Hematopoietic multipotent progenitor cell treated with erythropoietin and hydrocortisone succinate and interleukin-3 and kit ligand, for 17 days (in vitro differentiated cells): ENCODE measurements at regions not wholly inside any gene's neighbourhood (a gene's known extent, or its start where the extent isn't known, plus 50 kb on each side); places are given as distances from the start of the nearest gene placed in this dataset.

ENCODE experiments used
- DNase-seq: peaks from one replicate; pipeline ENCODE4 v3.0.0-alpha.2; 2015; ENCODE audit warnings: low spot score

GRCh38 chr2:129771418-129772189 lies 207.9 kb upstream of the RAB6C start:
- DNase-seq = no peak

GRCh38 chr2:129772190-129772579 lies 207.3 kb upstream of the RAB6C start:
- DNase-seq = no peak

GRCh38 chr2:129775952-129776653 lies 203.4 kb upstream of the RAB6C start:
- no peak for DNase-seq

- no peak for DNase-seq
These were observed 202.3 kb upstream of the RAB6C start for GRCh38 chr2:129777146-129777545.

GRCh38 chr2:129777762-129778583 lies 201.5 kb upstream of the RAB6C start:
- no peak for DNase-seq

GRCh38 chr2:129778584-129778877 lies 200.9 kb upstream of the RAB6C start:
- no peak for DNase-seq

GRCh38 chr2:129779783-129780182 lies 199.7 kb upstream of the RAB6C start:
- DNase-seq = no peak

GRCh38 chr2:129780316-129781270 lies 198.9 kb upstream of the RAB6C start:
- DNase-seq = no peak

- DNase-seq = no peak
These were observed 197.5 kb upstream of the RAB6C start for GRCh38 chr2:129781749-129782632.

GRCh38 chr2:129782633-129782990 lies 196.9 kb upstream of the RAB6C start:
- no peak for DNase-seq

- no peak for DNase-seq
These were observed 195.0 kb upstream of the RAB6C start for GRCh38 chr2:129784486-129784885.

- no peak for DNase-seq
These were observed 187.8 kb upstream of the RAB6C start for GRCh38 chr2:129791712-129792111.

- DNase-seq = no peak
These were observed 186.0 kb upstream of the RAB6C start for GRCh38 chr2:129793431-129793902.

- DNase-seq = no peak
These were observed 185.3 kb upstream of the RAB6C start for GRCh38 chr2:129794116-129794515.

GRCh38 chr2:129794540-129794939 lies 184.9 kb upstream of the RAB6C start:
- DNase-seq = no peak

- DNase-seq = no peak
These were observed 183.2 kb upstream of the RAB6C start for GRCh38 chr2:129796225-129796624.

GRCh38 chr2:129796801-129797488 lies 182.5 kb upstream of the RAB6C start:
- DNase-seq = no peak

- no peak for DNase-seq
These were observed 181.8 kb upstream of the RAB6C start for GRCh38 chr2:129797489-129798300.

- no peak for DNase-seq
These were observed 181.2 kb upstream of the RAB6C start for GRCh38 chr2:129798301-129798581.

- no peak for DNase-seq
These were observed 180.8 kb upstream of the RAB6C start for GRCh38 chr2:129798626-129799025.
